HG03378 (cell line): ENCODE measurements at regions not wholly inside any gene's neighbourhood (a gene's known extent, or its start where the extent isn't known, plus 50 kb on each side); places are given as distances from the start of the nearest gene placed in this dataset.

ENCODE experiments used
- ATAC-seq: cut with Tn5 transposase; IDR thresholded peaks from one replicate; pipeline ENCODE4 v1.9.1; 2021; ENCODE audit warnings: mild to moderate bottlenecking, moderate library complexity; ENCODE audit not compliant: unreplicated experiment

GRCh38 chr4:167475951-167476350, 241.7 kb upstream of the SPOCK3 start:
- ATAC-seq = no peak

- no peak for ATAC-seq
These were observed 257.7 kb upstream of the SPOCK3 start for GRCh38 chr4:167492007-167492406.

GRCh38 chr4:167509551-167509950, 275.3 kb upstream of the SPOCK3 start:
- ATAC-seq = no peak

GRCh38 chr4:167524091-167524490, 289.8 kb upstream of the SPOCK3 start:
- no peak for ATAC-seq

GRCh38 chr4:167537761-167538160, 303.5 kb upstream of the SPOCK3 start:
- no peak for ATAC-seq

GRCh38 chr4:167541286-167541685, 307.0 kb upstream of the SPOCK3 start:
- no peak for ATAC-seq

DNA sequence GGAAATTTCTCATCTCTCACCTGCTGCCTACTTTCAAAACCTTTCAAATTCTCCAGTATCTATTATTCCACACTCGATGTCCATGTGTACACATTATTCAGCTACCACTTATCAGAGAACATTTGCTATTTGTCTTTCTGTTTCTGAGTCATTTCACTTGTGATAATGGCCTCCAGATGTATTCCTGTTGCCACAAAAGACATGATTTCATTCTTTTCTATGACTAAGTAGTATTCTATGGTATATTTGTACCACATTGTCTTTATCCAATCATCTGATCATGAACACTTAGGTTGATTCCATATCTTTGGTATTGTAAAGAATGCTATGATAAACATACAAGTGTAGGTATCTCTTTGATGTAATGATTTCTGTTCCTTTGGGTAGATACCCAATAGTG, 310.1 kb upstream of the SPOCK3 start:
- no peak for ATAC-seq

DNA sequence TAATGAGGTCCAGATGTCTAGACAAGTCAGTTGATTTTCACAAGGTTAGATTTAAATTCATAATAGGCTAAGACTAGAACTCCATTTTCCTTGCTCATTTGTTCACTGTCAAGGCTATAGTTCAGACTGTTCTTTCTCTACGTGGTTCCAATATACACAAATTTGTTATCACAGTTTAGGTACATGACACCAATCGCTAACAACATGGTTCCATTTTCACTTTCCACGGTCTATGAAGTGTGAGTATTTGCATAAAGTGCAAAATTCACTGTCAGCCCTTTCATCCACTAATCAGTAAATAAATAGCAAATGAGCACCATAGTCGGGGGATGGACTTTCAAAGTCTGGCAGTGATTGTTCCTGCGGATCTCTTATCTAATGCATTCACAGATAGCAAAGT, 315.7 kb upstream of the SPOCK3 start:
- ATAC-seq = no peak

GRCh38 chr4:167555338-167556022, 321.2 kb upstream of the SPOCK3 start:
- peak; percentile 85 for ATAC-seq

- ATAC-seq = no peak
These were observed 344.6 kb upstream of the SPOCK3 start for GRCh38 chr4:167578906-167579305.

GRCh38 chr4:167581449-167581965, 347.2 kb upstream of the SPOCK3 start:
- no peak for ATAC-seq

DNA sequence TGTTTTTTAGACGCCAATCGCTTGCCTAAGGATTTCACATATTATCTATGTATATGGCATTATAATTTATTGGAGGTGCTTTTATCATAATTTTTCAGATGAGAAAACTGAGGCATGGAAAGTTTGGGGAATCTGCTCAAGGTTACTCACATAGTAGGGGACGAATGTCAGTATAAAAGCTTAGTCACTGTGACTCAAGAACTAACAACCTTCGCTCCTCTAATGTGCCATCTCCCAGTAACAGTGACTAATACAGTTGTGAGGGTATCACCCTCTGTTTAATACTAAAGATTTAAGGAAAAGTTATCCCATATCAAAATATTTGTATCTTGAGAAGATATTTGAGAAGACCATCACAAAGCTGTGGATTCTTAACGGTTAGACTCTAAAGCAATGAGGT, 353.1 kb upstream of the SPOCK3 start:
- ATAC-seq = no peak

- no peak for ATAC-seq
These were observed 361.6 kb upstream of the SPOCK3 start for GRCh38 chr4:167595898-167596297.

GRCh38 chr4:167602157-167602556, 367.9 kb upstream of the SPOCK3 start:
- ATAC-seq = no peak

DNA sequence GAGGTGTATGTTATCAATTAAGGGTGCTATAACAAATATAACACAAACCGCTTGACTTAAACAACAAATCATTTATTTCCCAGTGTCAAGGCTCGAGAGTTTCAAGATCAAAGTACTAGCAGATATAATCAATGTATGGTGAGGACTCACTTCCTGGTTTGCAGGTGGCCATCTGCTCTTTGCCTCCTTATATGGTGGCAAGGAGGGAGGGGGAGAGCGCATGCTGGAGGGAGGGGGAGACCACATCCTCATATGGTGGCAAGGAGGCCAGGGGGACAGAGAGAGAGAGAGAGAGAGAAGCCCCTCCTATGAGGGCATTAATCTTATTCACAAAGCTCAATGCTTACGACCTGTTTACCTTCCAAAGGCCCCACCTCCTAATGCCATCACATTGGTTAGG, 372.3 kb upstream of the SPOCK3 start:
- ATAC-seq = no peak

- ATAC-seq = no peak
These were observed 379.1 kb upstream of the SPOCK3 start for GRCh38 chr4:167613381-167613780.

DNA sequence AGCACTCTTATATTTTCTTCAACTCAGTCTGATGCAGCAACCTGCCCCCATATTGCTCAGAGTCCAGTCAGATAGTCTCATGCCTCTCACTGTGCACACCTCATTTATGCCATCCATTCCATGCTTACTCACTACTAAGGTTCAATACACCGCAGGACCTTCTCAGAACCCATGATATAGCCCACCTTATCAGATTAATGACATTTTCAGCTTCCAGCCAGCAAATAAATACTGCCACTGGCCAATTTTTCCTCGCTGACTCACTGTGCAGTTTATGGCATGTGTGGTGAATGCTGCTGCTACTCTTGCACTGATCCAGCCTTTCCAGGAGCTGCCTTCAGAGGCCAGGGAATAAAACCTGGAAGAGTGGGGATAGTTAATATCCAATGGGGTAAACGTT, 380.6 kb upstream of the SPOCK3 start:
- ATAC-seq = no peak

GRCh38 chr4:167616476-167616875, 382.2 kb upstream of the SPOCK3 start:
- ATAC-seq = no peak

GRCh38 chr4:167622481-167623240, 388.4 kb upstream of the SPOCK3 start:
- ATAC-seq = peak; percentile 94

- no peak for ATAC-seq
These were observed 388.9 kb upstream of the SPOCK3 start for GRCh38 chr4:167623241-167623572.

DNA sequence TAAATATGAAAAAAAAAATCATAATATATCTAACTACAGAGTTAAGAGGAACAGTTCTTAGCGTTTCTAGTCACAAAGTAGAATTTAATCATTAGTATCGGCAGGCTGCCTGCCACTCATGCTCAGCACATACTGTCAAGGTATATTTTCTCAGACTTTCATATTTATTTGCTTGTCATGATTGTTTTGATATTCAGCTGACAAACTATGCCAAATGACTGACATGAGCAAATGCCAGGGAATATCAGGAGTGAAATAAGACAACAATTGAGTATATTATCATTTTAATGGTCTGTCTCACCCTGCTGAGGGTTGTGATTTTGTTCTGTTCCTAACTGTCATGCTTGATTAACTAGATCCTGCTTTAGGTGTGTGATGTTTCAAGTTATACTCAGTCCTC, 395.0 kb upstream of the SPOCK3 start:
- no peak for ATAC-seq

DNA sequence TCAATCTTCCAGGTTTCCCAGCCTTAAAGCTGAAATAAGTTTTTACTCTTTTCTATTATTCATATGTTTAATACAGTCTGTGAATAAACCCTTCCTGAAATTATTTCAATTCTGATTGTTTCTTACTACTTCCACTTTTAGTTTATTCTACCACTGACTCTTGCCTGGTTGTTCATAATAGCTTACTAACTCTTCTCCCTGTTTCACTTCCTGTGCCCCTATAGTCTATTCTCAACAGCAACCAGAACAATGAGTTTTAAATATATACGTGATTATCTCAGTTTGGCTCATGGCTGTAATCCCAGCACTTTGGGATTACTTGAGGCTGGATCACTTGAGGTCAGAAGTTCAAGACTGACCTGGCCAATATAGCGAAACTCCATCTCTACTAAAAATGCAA, 408.0 kb upstream of the SPOCK3 start:
- ATAC-seq = no peak
